Testis (tissue), 2 donors: ENCODE measurements at regions not wholly inside any gene's neighbourhood (a gene's known extent, or its start where the extent isn't known, plus 50 kb on each side); places are given as distances from the start of the nearest gene placed in this dataset.

Experiments
- CTCF ChIP-seq, 3 experiments: fragments of 450-650 bp in 2 of 3; fragments of 200-600 bp in 1 of 3; sonication (generic) in 1 of 3; IDR thresholded peaks; one replicate each; pipeline ENCODE4 v1.5.1; 2016 to 2019; ENCODE audit warnings: antibody characterized with exemption in 3 of 3, mild to moderate bottlenecking in 2 of 3, moderate library complexity in 1 of 3
- POLR2A ChIP-seq: fragments of 450-650 bp; IDR thresholded peaks from one replicate; pipeline ENCODE4 v1.6.1; 2017; ENCODE audit warnings: antibody characterized with exemption, mild to moderate bottlenecking, moderate library complexity

GRCh38 chr3:110341047-110341446, 730.6 kb upstream of the NECTIN3 start:
- TF ChIP-seq CTCF (IDR thresholded peaks at IDR 0.05) (no peak), POLR2A (no peak)
